ENCODE measurements at regions not wholly inside any gene's neighbourhood (a gene's known extent, or its start where the extent isn't known, plus 50 kb on each side); places are given as distances from the start of the nearest gene placed in this dataset.

GRCh38 chr10:77707570-77707969 lies 70.0 kb upstream of the KCNMA1 start:
- H3K4me1 ChIP-seq, result peaks cover 0 to 3% of the 10 kb centered on the region in 2 donors
- no peaks in the 10 kb centered on the region for H3K9me3 ChIP-seq
- H3K36me3 ChIP-seq, result no peaks in the 10 kb centered on the region
- intact Hi-C loops (cut with DNase I), result no loop called here
- H3K27ac ChIP-seq, result no peak overlapping the region
- no peaks in the 10 kb centered on the region for H3K27me3 ChIP-seq
- H3K4me3 ChIP-seq, result no peak overlapping the region
- TF ChIP-seq CTCF (IDR thresholded peaks at IDR 0.05), result no peak
- DNase-seq (ENCODE audit: low spot score in 2 of 2), result no peak

GRCh38 chr10:77702166-77702565 lies 64.6 kb upstream of the KCNMA1 start:
- TF ChIP-seq CTCF (IDR thresholded peaks at IDR 0.05), result no peak
- intact Hi-C loops (cut with DNase I), result no loop called here
- no peaks in the 10 kb centered on the region for H3K4me1 ChIP-seq
- no peaks in the 10 kb centered on the region for H3K36me3 ChIP-seq
- no peaks in the 10 kb centered on the region for H3K27me3 ChIP-seq
- no peaks in the 10 kb centered on the region for H3K9me3 ChIP-seq
- H3K27ac ChIP-seq, result no peak overlapping the region
- no peak for DNase-seq (ENCODE audit: low spot score in 2 of 2)
- H3K4me3 ChIP-seq, result no peak overlapping the region

GRCh38 chr10:77700086-77700485 lies 62.5 kb upstream of the KCNMA1 start:
- Histone ChIP-seq H3K36me3 (no peaks in the 10 kb centered on the region), H3K4me1 (no peaks in the 10 kb centered on the region), H3K4me3 (no peak overlapping the region), H3K27ac (no peak overlapping the region), H3K27me3 (no peaks in the 10 kb centered on the region), H3K9me3 (no peaks in the 10 kb centered on the region)
- TF ChIP-seq CTCF (IDR thresholded peaks at IDR 0.05), result no peak
- intact Hi-C loops (cut with DNase I), result no loop called here
- DNase-seq (ENCODE audit: low spot score in 2 of 2), result no peak

GRCh38 chr10:77699080-77699645 lies 61.6 kb upstream of the KCNMA1 start:
- no peak overlapping the region for H3K27ac ChIP-seq
- no peak for DNase-seq (ENCODE audit: low spot score in 2 of 2)

GRCh38 chr10:77698267-77698931 lies 60.8 kb upstream of the KCNMA1 start:
- Histone ChIP-seq H3K9me3 (no peaks in the 10 kb centered on the region), H3K27ac (no peak overlapping the region), H3K36me3 (no peaks in the 10 kb centered on the region), H3K27me3 (no peaks in the 10 kb centered on the region), H3K4me1 (no peaks in the 10 kb centered on the region), H3K4me3 (no peak overlapping the region)
- intact Hi-C loops (cut with DNase I), result no loop called here
- TF ChIP-seq CTCF (IDR thresholded peaks at IDR 0.05), result no peak
- DNase-seq (ENCODE audit: low spot score in 2 of 2), result no peak

More at GRCh38 chr10:77699080-77699645, 61.6 kb upstream of the KCNMA1 start:
- no peaks in the 10 kb centered on the region for H3K27me3 ChIP-seq
- H3K9me3 ChIP-seq, result no peaks in the 10 kb centered on the region
- TF ChIP-seq CTCF (IDR thresholded peaks at IDR 0.05), result no peak
- no peaks in the 10 kb centered on the region for H3K36me3 ChIP-seq
- intact Hi-C loops (cut with DNase I), result no loop called here
- H3K4me3 ChIP-seq, result no peak overlapping the region
- H3K4me1 ChIP-seq, result no peaks in the 10 kb centered on the region
